K562 (cell line): ENCODE measurements at regions not wholly inside any gene's neighbourhood (a gene's known extent, or its start where the extent isn't known, plus 50 kb on each side); places are given as distances from the start of the nearest gene placed in this dataset.

ENCODE experiments used
- CHCHD3 ChIP-seq: fragments of 250-450 bp; sonication (Bioruptor Pico); IDR thresholded peaks from 2 replicates; pipeline ENCODE4 v2.1.2; 2022; ENCODE audit warnings: mild to moderate bottlenecking
- FOXK1 ChIP-seq: sonication (generic); formaldehyde crosslinking; IDR thresholded peaks from 2 replicates; pipeline ENCODE4 v1.8.0; 2022; ENCODE audit warnings: missing genetic modification reagents, mild to moderate bottlenecking, borderline replicate concordance
- FOXM1 ChIP-seq, 2 experiments: fragments of 450-650 bp in 1 of 2; sonication (generic) in 1 of 2; formaldehyde crosslinking in 1 of 2; IDR thresholded peaks; 2 replicates each; pipeline versions ENCODE4 v1.6.1 to v1.9.0; 2017 to 2022; ENCODE audit warnings: low read depth in 2 of 2, mild to moderate bottlenecking in 2 of 2, missing genetic modification reagents in 1 of 2, moderate library complexity in 1 of 2
- ILF3 ChIP-seq: fragments of 450-650 bp; IDR thresholded peaks from 2 replicates; pipeline ENCODE4 v1.6.1; 2018; ENCODE audit warnings: antibody characterized with exemption, mild to moderate bottlenecking, moderate library complexity, borderline replicate concordance
- LCOR ChIP-seq: sonication (generic); formaldehyde crosslinking; IDR thresholded peaks from 2 replicates; pipeline ENCODE4 v1.8.0; 2022; ENCODE audit warnings: mild to moderate bottlenecking, missing genetic modification reagents
- MCM3 ChIP-seq: fragments of 450-650 bp; IDR thresholded peaks from 2 replicates; pipeline ENCODE4 v1.6.1; 2016
- MLX ChIP-seq, 2 experiments: fragments of 450-650 bp in 1 of 2; sonication (generic) in 1 of 2; formaldehyde crosslinking; conservative IDR thresholded peaks; 2 replicates each; pipeline versions ENCODE4 v1.4.0 to v1.8.1; 2020 to 2022; ENCODE audit warnings: mild to moderate bottlenecking in 1 of 2, missing genetic modification reagents in 1 of 2
- NCOA1 ChIP-seq: fragments of 450-650 bp; IDR thresholded peaks from 2 replicates; pipeline ENCODE4 v1.6.1; 2016; ENCODE audit warnings: low read depth
- NR2C2 ChIP-seq, 2 experiments: fragments of 200-800 bp in 1 of 2; sonication (Bioruptor generic) in 1 of 2; sonication (generic) in 1 of 2; formaldehyde crosslinking in 1 of 2; IDR thresholded peaks; 2 replicates each; pipeline versions ENCODE4 v1.6.1 to v1.8.0; 2016 to 2022; ENCODE audit warnings: mild to moderate bottlenecking in 1 of 2, missing compliant biosample characterization in 1 of 2, missing genetic modification characterization in 1 of 2, missing genetic modification reagents in 1 of 2
- POLR2AphosphoS5 ChIP-seq: IDR thresholded peaks from 2 replicates; pipeline ENCODE4 v1.6.1; 2011; ENCODE audit warnings: mild to moderate bottlenecking, low read depth, low read length, moderate library complexity; ENCODE audit not compliant: control insufficient read depth, insufficient read depth
- RERE ChIP-seq: sonication (generic); formaldehyde crosslinking; IDR thresholded peaks from 2 replicates; pipeline ENCODE4 v1.8.0; 2023; ENCODE audit warnings: missing genetic modification reagents, mild to moderate bottlenecking, borderline replicate concordance
- RFX1 ChIP-seq: fragments of 450-650 bp; IDR thresholded peaks from 2 replicates; pipeline ENCODE4 v1.6.1; 2016; ENCODE audit warnings: mild to moderate bottlenecking, moderate library complexity
- SMAD3 ChIP-seq: fragments of 450-650 bp; formaldehyde crosslinking; conservative IDR thresholded peaks from 2 replicates; pipeline ENCODE4 v1.4.0; 2020; ENCODE audit warnings: mild to moderate bottlenecking
- SRSF3 ChIP-seq: fragments of 200-400 bp; formaldehyde crosslinking; IDR thresholded peaks from 2 replicates; pipeline ENCODE4 v1.6.1; 2016; ENCODE audit warnings: mild to moderate bottlenecking, low read length, moderate library complexity; ENCODE audit not compliant: insufficient read depth
- TCF7L2 ChIP-seq: fragments of 150-350 bp; IDR thresholded peaks from 2 replicates; pipeline ENCODE4 v1.6.1; 2016; ENCODE audit warnings: low read depth, mild to moderate bottlenecking, low read length, moderate library complexity
- THAP12 ChIP-seq: fragments of 250-450 bp; sonication (Bioruptor Pico); IDR thresholded peaks from 2 replicates; pipeline ENCODE4 v1.9.0; 2021; ENCODE audit warnings: mild to moderate bottlenecking, inconsistent platforms
- XRCC5 ChIP-seq: fragments of 200-400 bp; formaldehyde crosslinking; IDR thresholded peaks from 2 replicates; pipeline ENCODE4 v1.6.1; 2017; ENCODE audit warnings: low read depth, mild to moderate bottlenecking, low read length
- ZNF586 ChIP-seq: fragments of 450-650 bp; formaldehyde crosslinking; conservative IDR thresholded peaks from 2 replicates; pipeline ENCODE4 v1.4.0; 2020; ENCODE audit warnings: mild to moderate bottlenecking, moderate library complexity

GRCh38 chr6:27139756-27140579, 107.5 kb upstream of the PRSS16 start (continued):
- TF ChIP-seq THAP12 (CRISPR knock-in tag) (0 out of 2 replicates have a peak, but pooled peaks have one; percentile 38), ZNF586 (0 out of 2 replicates have a peak, but pooled peaks have one; percentile 43), RFX1 (0 out of 2 replicates have a peak, but pooled peaks have one; percentile 11), RERE (0 out of 2 replicates have a peak, but pooled peaks have one; percentile 14), POLR2AphosphoS5 (peak; percentile 93), TCF7L2 (no peak), NR2C2 (CRISPR knock-in tag; IDR thresholded peaks at IDR 0.05) (no peak), NR2C2 (tag; IDR thresholded peaks at IDR 0.05) (no peak), SRSF3 (no peak), SMAD3 (CRISPR knock-in tag) (no peak), MLX (CRISPR knock-in tag; conservative IDR thresholded peaks at IDR 0.05) (peak in 1 of 2 experiments; percentile 44; a peak in 1 of 4 replicates), LCOR (no peak), FOXM1 (IDR thresholded peaks at IDR 0.05; ENCODE audit: low read depth) (no peak), FOXM1 (CRISPR knock-in tag; IDR thresholded peaks at IDR 0.05; ENCODE audit: low read depth) (peak; percentile 68; the same call in 1 of the 2 replicates), FOXK1 (CRISPR knock-in tag) (0 out of 2 replicates have a peak, but pooled peaks have one; percentile 49), MCM3 (no peak), ILF3 (peak; percentile 54; the same call in 1 of the 2 replicates), NCOA1 (no peak), CHCHD3 (CRISPR knock-in tag) (peak; percentile 97), XRCC5 (0 out of 2 replicates have a peak, but pooled peaks have one; percentile 26)
